ENCODE measurements at regions not wholly inside any gene's neighbourhood (a gene's known extent, or its start where the extent isn't known, plus 50 kb on each side); places are given as distances from the start of the nearest gene placed in this dataset.

GRCh38 chr16:50984688-50985087, 166.4 kb downstream of the SALL1 start:
- TF ChIP-seq RAD21 (IDR thresholded peaks at IDR 0.05; ENCODE audit: low read length) (no peak), EP300 (IDR thresholded peaks at IDR 0.05; ENCODE audit: borderline replicate concordance in 1 of 2, low read depth in 1 of 2, low read length in 1 of 2) (no peak), REST (IDR thresholded peaks at IDR 0.05; ENCODE audit: low read depth, low read length) (no peak), FOSL2 (IDR thresholded peaks at IDR 0.05; ENCODE audit: borderline replicate concordance, low read depth) (no peak)
- TF ChIP-seq, protein P1, sequence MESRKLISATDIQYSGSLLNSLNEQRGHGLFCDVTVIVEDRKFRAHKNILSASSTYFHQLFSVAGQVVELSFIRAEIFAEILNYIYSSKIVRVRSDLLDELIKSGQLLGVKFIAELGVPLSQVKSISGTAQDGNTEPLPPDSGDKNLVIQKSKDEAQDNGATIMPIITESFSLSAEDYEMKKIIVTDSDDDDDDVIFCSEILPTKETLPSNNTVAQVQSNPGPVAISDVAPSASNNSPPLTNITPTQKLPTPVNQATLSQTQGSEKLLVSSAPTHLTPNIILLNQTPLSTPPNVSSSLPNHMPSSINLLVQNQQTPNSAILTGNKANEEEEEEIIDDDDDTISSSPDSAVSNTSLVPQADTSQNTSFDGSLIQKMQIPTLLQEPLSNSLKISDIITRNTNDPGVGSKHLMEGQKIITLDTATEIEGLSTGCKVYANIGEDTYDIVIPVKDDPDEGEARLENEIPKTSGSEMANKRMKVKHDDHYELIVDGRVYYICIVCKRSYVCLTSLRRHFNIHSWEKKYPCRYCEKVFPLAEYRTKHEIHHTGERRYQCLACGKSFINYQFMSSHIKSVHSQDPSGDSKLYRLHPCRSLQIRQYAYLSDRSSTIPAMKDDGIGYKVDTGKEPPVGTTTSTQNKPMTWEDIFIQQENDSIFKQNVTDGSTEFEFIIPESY (IDR thresholded peaks at IDR 0.05; ENCODE audit: borderline replicate concordance, low read depth) = no peak
- TF ChIP-seq, protein P2, sequence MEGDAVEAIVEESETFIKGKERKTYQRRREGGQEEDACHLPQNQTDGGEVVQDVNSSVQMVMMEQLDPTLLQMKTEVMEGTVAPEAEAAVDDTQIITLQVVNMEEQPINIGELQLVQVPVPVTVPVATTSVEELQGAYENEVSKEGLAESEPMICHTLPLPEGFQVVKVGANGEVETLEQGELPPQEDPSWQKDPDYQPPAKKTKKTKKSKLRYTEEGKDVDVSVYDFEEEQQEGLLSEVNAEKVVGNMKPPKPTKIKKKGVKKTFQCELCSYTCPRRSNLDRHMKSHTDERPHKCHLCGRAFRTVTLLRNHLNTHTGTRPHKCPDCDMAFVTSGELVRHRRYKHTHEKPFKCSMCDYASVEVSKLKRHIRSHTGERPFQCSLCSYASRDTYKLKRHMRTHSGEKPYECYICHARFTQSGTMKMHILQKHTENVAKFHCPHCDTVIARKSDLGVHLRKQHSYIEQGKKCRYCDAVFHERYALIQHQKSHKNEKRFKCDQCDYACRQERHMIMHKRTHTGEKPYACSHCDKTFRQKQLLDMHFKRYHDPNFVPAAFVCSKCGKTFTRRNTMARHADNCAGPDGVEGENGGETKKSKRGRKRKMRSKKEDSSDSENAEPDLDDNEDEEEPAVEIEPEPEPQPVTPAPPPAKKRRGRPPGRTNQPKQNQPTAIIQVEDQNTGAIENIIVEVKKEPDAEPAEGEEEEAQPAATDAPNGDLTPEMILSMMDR (IDR thresholded peaks at IDR 0.05) = no peak

Measured in SK-N-SH (cell line).